Fibroblast of lung (primary cell): ENCODE measurements at regions not wholly inside any gene's neighbourhood (a gene's known extent, or its start where the extent isn't known, plus 50 kb on each side); places are given as distances from the start of the nearest gene placed in this dataset.

ENCODE experiments used
- CTCF ChIP-seq, 2 donors: IDR thresholded peaks in 1 of 2; conservative IDR thresholded peaks in 1 of 2; 1 replicate in 1 of 2; 2 replicates in 1 of 2; pipeline ENCODE4 v1.5.1; 2011 to 2012; ENCODE audit warnings: low read length in 2 of 2, control low read depth in 1 of 2, inconsistent platforms in 1 of 2, low read depth in 1 of 2, mild to moderate bottlenecking in 1 of 2
- EZH2 ChIP-seq: IDR thresholded peaks from 2 replicates; pipeline ENCODE4 v1.5.1; 2012; ENCODE audit warnings: low read length, control low read depth, mild to moderate bottlenecking; ENCODE audit errors: missing control alignments

GRCh38 chr10:27390681-27391080, 113.4 kb upstream of the RAB18 start:
- no peak for TF ChIP-seq CTCF (conservative IDR thresholded peaks at IDR 0.05 in 1 of 2, IDR thresholded peaks at IDR 0.05 in 1 of 2; ENCODE audit: low read depth in 1 of 2, low read length in 2 of 2)
- TF ChIP-seq EZH2 = no peak
